PC-3 (cell line): ENCODE measurements at regions not wholly inside any gene's neighbourhood (a gene's known extent, or its start where the extent isn't known, plus 50 kb on each side); places are given as distances from the start of the nearest gene placed in this dataset.

Experiments
- CTCF ChIP-seq: fragments of 300-600 bp; sonication (generic); conservative IDR thresholded peaks from 2 replicates; pipeline ENCODE4 v1.5.1; 2017; ENCODE audit warnings: antibody characterized with exemption, low read depth, mild to moderate bottlenecking, low read length
- EZH2 ChIP-seq: fragments of 300-600 bp; sonication (generic); IDR thresholded peaks from one replicate; pipeline ENCODE4 v1.6.1; 2017; ENCODE audit warnings: antibody characterized with exemption, mild to moderate bottlenecking, low read length; ENCODE audit not compliant: unreplicated experiment
- EZH2phosphoT487 ChIP-seq: fragments of 300-600 bp; sonication (generic); IDR thresholded peaks from 2 replicates; pipeline ENCODE4 v1.6.1; 2018; ENCODE audit warnings: mild to moderate bottlenecking, antibody characterized with exemption, low read length, borderline replicate concordance

DNA sequence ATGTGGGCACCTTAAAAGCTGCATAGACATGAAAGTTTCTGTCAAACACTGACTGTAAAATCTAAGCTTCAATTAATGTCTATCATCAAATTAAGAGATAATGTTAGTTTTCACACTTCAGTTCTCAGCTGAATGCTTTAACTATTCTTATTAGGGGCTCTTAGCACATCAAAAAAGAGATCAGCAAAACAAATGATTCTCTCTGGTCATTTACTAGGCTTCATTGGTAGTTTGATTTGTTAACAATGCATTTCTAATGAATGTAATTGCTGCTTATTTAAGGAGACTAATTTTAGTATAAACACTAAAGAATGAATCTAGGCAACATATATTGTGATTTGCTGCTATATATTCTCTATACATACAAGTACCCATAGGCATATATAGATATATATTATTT lies 1182.0 kb downstream of the MAT2B start:
- no peak for TF ChIP-seq EZH2phosphoT487
- no peak for TF ChIP-seq CTCF
- TF ChIP-seq EZH2 = no peak
